HT-29 (cell line): ENCODE measurements at regions not wholly inside any gene's neighbourhood (a gene's known extent, or its start where the extent isn't known, plus 50 kb on each side); places are given as distances from the start of the nearest gene placed in this dataset.

ENCODE experiments used
- DNase-seq: peaks from one replicate; pipeline ENCODE4 v3.0.0-alpha.2; 2015; ENCODE audit warnings: low spot score

DNA sequence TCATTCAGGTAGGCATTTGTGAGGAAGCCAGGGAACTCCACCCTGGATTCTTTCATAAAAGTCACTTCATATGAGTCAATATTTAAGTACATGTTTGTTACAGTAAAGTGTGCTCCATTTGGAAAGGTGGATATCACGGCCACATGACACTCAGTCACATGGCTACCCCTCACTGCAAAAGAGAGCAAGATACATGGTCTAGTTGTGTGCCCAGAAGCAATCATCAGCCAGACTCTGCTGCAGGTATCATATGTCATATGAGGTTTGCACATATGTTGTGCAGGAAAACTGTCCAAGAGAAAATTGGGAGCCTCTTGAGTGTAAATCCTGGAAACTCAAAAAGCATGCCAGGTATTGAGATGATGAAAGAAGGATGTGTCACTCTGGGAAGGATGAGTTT lies 55.0 kb upstream of the NMNAT3 start:
- no peak for DNase-seq

DNA sequence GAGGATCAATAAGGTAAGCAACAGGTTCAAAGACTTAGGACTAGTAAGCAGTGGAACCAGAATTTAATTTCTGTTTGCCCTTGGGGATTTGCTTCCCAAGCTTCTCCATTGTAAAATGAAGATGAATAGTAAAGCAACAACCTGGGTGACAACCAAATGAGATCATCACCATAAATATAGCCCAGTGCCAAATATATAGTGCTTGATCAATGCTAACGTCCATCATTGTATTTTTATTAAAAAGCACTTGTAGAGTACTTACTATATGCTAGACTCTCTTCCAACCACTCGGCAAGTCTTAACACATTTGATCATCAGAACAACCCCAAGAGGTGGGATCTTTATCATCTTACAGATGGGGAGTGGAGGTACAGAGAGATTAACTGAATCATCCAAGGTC lies 51.5 kb upstream of the NMNAT3 start:
- DNase-seq, result no peak

DNA sequence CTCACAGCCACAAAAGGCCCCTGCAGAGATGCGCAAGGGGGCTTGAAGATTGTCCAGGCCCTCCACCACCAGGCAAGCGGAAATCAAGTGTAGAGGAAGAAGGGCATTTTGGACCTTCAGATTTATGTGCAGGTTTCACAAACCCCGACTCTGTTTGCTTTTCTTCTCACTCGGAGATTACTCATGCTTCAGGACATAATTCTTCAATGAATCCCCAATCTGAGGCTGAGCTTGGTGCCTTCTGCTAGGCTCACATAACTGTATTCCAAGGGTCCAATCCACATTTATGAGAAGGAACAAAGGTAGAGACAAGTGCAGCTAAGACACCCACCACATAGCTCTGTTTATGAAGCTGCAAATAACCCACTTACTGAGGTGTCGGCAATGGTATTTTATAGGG lies 50.6 kb upstream of the NMNAT3 start:
- DNase-seq, result no peak
